HG03342 (cell line): ENCODE measurements at regions not wholly inside any gene's neighbourhood (a gene's known extent, or its start where the extent isn't known, plus 50 kb on each side); places are given as distances from the start of the nearest gene placed in this dataset.

Source experiments
- ATAC-seq: cut with Tn5 transposase; IDR thresholded peaks from one replicate; pipeline ENCODE4 v1.9.1; 2021; ENCODE audit warnings: mild to moderate bottlenecking, moderate library complexity; ENCODE audit not compliant: unreplicated experiment

DNA sequence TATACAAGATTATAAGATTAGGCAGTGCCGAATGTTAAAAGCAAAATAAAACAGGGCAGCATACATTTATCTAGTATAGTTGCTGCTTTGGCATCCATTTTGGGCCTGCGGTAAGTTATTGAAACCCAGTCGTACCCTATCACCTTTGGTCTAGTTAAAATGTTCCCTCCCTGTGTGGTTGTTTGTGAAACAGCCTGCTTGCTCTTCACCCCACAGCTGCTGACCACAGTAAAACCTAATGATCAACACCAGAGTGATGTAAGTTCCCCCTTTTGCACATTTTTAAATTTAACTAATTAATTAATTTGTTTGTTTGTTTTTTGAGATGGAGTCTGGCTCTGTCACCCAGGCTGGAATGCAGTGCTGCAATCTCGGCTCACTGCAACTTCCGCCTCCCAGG, 50.3 kb upstream of the TXNDC5 start:
- ATAC-seq, result peak; percentile 42
